Esophagus (tissue), 2 donors: ENCODE measurements at regions not wholly inside any gene's neighbourhood (a gene's known extent, or its start where the extent isn't known, plus 50 kb on each side); places are given as distances from the start of the nearest gene placed in this dataset.

Source experiments
- H3K27ac ChIP-seq, 2 donors: one replicate each; pipeline ENCODE4 v1.5.1; 2013; ENCODE audit warnings: low read depth in 2 of 2, mild to moderate bottlenecking in 2 of 2, inconsistent platforms in 1 of 2, low read length in 1 of 2, moderate library complexity in 1 of 2
- H3K27me3 ChIP-seq, 2 donors: one replicate each; pipeline ENCODE4 v1.6.1; 2013; ENCODE audit warnings: low read length in 2 of 2, control low read depth in 1 of 2, mild to moderate bottlenecking in 1 of 2; ENCODE audit not compliant: insufficient read depth in 2 of 2, control insufficient read depth in 1 of 2
- H3K36me3 ChIP-seq, 2 donors: one replicate each; pipeline ENCODE4 v1.6.1; 2013; ENCODE audit warnings: low read length in 1 of 2; ENCODE audit not compliant: control insufficient read depth in 2 of 2, insufficient read depth in 2 of 2
- H3K4me1 ChIP-seq, 2 donors: one replicate each; pipeline ENCODE4 v1.6.1; 2013; ENCODE audit warnings: low read length in 1 of 2; ENCODE audit not compliant: control insufficient read depth in 2 of 2, insufficient read depth in 2 of 2
- H3K4me3 ChIP-seq, 2 donors: one replicate each; pipeline ENCODE4 v1.5.1; 2013; ENCODE audit warnings: low read length in 2 of 2, mild to moderate bottlenecking in 2 of 2, low read depth in 1 of 2, moderate library complexity in 1 of 2
- H3K9me3 ChIP-seq, 2 donors: one replicate each; pipeline ENCODE4 v1.6.1; 2013; ENCODE audit warnings: mild to moderate bottlenecking in 2 of 2, low read depth in 1 of 2, low read length in 1 of 2, moderate library complexity in 1 of 2; ENCODE audit not compliant: control insufficient read depth in 2 of 2, insufficient read depth in 1 of 2
- WGBS, 2 donors: extraction: QIAGEN DNeasy Blood & Tissue Kit; methylation state at CpG; one replicate each; pipeline ENCODE4 v1.1.7; 2013; 5-methylcytosine and 5-hydroxymethylcytosine counted together
- donor health status: healthy with polysubstance abuse.
- donor health status: Bipolar disorder and iron deficiency.

DNA sequence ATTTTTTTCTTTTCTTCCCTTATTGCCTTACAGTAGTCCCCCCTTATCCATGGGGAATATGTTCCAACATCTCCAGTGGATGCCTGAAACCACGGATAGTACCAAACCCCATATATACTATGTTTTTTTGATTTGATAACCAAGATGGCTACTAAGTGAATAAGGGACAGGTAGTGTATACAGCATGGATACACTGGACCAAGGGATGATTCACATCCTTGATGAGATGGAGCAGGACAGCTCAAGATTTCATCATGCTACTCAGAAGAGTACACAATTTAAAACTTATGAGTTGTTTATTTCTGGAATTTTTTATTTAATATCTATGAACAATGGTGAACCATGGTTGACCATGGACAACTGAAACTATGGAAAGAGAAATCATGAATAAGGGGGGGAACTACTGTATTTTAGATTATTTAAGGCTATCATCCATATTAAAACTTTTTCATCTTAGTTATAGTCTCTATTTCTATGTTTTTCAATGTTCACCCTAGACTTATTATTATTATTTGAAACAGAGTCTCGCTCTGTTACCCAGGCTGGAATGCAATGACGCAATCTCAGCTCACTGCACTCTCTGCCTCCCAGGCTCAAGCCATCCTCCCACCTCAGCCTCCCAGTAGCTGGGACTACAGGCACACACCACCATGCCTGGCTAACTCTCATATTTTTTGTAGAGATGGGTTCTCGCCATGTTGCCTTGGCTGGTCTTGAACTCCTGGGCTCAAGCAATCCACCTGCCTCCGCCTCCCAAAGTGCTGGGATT is 188.0 kb upstream of the PELI2 start:
- H3K4me1 ChIP-seq: no peaks in the 10 kb centered on the region
- no peak overlapping the region for H3K4me3 ChIP-seq
- H3K27me3 ChIP-seq: no peaks in the 10 kb centered on the region
- WGBS, 2 donors: 91% methylated on average over 5 of the region's 5 CpGs
- no peak overlapping the region for H3K27ac ChIP-seq
- H3K36me3 ChIP-seq: no peaks in the 10 kb centered on the region
- H3K9me3 ChIP-seq: peaks cover 0 to 4% of the 10 kb centered on the region in 2 donors

DNA sequence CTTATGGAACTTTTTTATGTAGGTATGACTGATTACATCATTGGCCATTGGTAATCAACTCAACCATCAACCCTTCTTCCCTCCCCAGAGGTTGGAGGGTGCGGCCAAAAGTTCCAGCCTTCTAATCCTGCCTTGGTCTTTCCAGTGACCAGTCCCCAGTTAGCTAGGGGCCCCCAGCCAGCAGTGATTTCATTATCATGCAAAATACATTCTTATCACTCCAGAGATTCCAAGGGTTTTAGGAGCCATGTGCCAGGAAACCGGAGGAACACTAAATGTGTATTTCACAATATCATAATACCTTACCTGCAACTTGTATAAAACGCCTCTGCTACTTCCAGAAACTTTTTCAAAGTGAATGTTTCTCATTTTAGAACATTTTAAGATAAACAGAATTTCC is 181.5 kb upstream of the PELI2 start:
- Histone ChIP-seq H3K4me1 (peaks cover 0 to 4% of the 10 kb centered on the region in 2 donors), H3K36me3 (no peaks in the 10 kb centered on the region), H3K4me3 (no peak overlapping the region), H3K9me3 (peaks cover 0 to 4% of the 10 kb centered on the region in 2 donors), H3K27me3 (no peaks in the 10 kb centered on the region), H3K27ac (no peak overlapping the region)
- 74 to 77% methylated on average over 3 of the region's 3 CpGs for WGBS, 2 donors

- Histone ChIP-seq H3K27me3 (no peaks in the 10 kb centered on the region), H3K27ac (no peak overlapping the region), H3K4me3 (no peak overlapping the region), H3K4me1 (peaks cover 0 to 4% of the 10 kb centered on the region in 2 donors), H3K9me3 (peaks cover 0 to 4% of the 10 kb centered on the region in 2 donors), H3K36me3 (no peaks in the 10 kb centered on the region)
- WGBS, 2 donors: 40 to 64% methylated on average over 10 of the region's 10 CpGs
These were observed 179.9 kb upstream of the PELI2 start for GRCh38 chr14:55938249-55938791.

- no peaks in the 10 kb centered on the region for H3K9me3 ChIP-seq
- WGBS, 2 donors: 49 to 51% methylated on average over 4 of the region's 4 CpGs
These were observed 176.0 kb upstream of the PELI2 start for GRCh38 chr14:55942076-55942654.

GRCh38 chr14:55942826-55943225 is 175.4 kb upstream of the PELI2 start:
- Histone ChIP-seq H3K27ac (no peak overlapping the region), H3K27me3 (no peaks in the 10 kb centered on the region)
- WGBS, 2 donors: 96 to 100% methylated on average over 1 of the region's 1 CpG

More at GRCh38 chr14:55942076-55942654, 176.0 kb upstream of the PELI2 start:
- Histone ChIP-seq H3K27me3 (no peaks in the 10 kb centered on the region), H3K36me3 (no peaks in the 10 kb centered on the region), H3K27ac (no peak overlapping the region), H3K4me1 (peaks cover 0 to 4% of the 10 kb centered on the region in 2 donors), H3K4me3 (no peak overlapping the region)

GRCh38 chr14:55944757-55945156 is 173.5 kb upstream of the PELI2 start:
- Histone ChIP-seq H3K27me3 (no peaks in the 10 kb centered on the region), H3K27ac (no peak overlapping the region), H3K4me1 (no peaks in the 10 kb centered on the region), H3K4me3 (no peak overlapping the region), H3K36me3 (no peaks in the 10 kb centered on the region), H3K9me3 (no peaks in the 10 kb centered on the region)
- WGBS, 2 donors: 74 to 78% methylated on average over 3 of the region's 3 CpGs

More at GRCh38 chr14:55942826-55943225, 175.4 kb upstream of the PELI2 start:
- Histone ChIP-seq H3K4me1 (peaks cover 0 to 4% of the 10 kb centered on the region in 2 donors), H3K36me3 (no peaks in the 10 kb centered on the region), H3K9me3 (no peaks in the 10 kb centered on the region), H3K4me3 (no peak overlapping the region)

- no peaks in the 10 kb centered on the region for H3K4me1 ChIP-seq
- no peak overlapping the region for H3K27ac ChIP-seq
- H3K9me3 ChIP-seq: no peaks in the 10 kb centered on the region
- no peaks in the 10 kb centered on the region for H3K36me3 ChIP-seq
- H3K27me3 ChIP-seq: no peaks in the 10 kb centered on the region
- WGBS, 2 donors: 77 to 85% methylated on average over 2 of the region's 2 CpGs
- H3K4me3 ChIP-seq: no peak overlapping the region
These were observed 172.0 kb upstream of the PELI2 start for GRCh38 chr14:55946231-55946630.

DNA sequence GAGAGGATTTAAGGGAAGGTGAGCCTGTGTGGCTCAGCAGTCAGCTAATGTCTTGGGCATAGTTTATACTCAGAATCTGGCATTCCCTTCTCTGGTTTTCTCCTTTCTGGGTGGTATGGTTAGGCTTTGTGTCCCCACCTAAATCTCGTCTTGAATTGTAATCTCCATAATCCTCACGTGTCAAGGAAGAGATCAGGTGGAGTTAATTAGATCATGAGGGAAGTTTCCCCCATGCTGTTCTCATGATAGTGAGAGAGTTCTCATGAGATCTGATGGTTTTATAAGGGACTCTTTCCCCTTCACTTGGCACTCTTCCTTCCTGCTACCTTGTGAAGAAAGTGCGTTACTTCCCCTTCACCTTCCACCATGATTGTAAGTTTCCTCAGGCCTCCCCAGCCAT is 169.8 kb upstream of the PELI2 start:
- H3K36me3 ChIP-seq: no peaks in the 10 kb centered on the region
- no peaks in the 10 kb centered on the region for H3K27me3 ChIP-seq
- WGBS, 2 donors: 65 to 75% methylated on average over 3 of the region's 3 CpGs
- H3K27ac ChIP-seq: no peak overlapping the region
- no peaks in the 10 kb centered on the region for H3K4me1 ChIP-seq
- H3K4me3 ChIP-seq: no peak overlapping the region
- H3K9me3 ChIP-seq: no peaks in the 10 kb centered on the region

DNA sequence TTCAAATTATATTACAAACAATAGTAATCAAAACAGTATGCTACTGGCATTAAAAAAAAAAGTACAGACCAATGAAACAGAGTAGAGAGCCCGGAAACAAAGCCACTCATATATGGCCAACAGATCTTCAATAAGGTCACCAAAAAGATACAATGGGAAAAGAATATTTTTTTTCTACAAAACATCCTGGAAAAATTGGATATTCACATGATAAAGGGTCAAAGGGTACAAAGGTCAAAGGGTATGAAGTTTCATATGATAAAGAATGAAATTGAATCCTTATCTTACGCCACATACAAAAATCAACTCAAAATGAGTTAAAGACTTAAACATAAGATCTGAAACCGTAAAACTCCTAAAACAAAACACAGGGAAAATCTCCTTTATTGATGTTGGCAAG is 168.5 kb upstream of the PELI2 start:
- no peaks in the 10 kb centered on the region for H3K4me1 ChIP-seq
- H3K4me3 ChIP-seq: no peak overlapping the region
- H3K27me3 ChIP-seq: no peaks in the 10 kb centered on the region
- H3K36me3 ChIP-seq: no peaks in the 10 kb centered on the region
- H3K27ac ChIP-seq: no peak overlapping the region
- WGBS, 2 donors: 87% methylated on average over 3 of the region's 3 CpGs
- no peaks in the 10 kb centered on the region for H3K9me3 ChIP-seq
